ENCODE measurements at regions not wholly inside any gene's neighbourhood (a gene's known extent, or its start where the extent isn't known, plus 50 kb on each side); places are given as distances from the start of the nearest gene placed in this dataset.

GRCh38 chr12:125434936-125435443 lies 369.8 kb downstream of the AACS start:
- no peak for DNase-seq (ENCODE audit: low read depth)

- no peak for DNase-seq (ENCODE audit: low read depth)
These were observed 370.6 kb downstream of the AACS start for GRCh38 chr12:125435871-125436270.

- DNase-seq (ENCODE audit: low read depth): no peak
These were observed 371.5 kb downstream of the AACS start for GRCh38 chr12:125436686-125437085.

DNA sequence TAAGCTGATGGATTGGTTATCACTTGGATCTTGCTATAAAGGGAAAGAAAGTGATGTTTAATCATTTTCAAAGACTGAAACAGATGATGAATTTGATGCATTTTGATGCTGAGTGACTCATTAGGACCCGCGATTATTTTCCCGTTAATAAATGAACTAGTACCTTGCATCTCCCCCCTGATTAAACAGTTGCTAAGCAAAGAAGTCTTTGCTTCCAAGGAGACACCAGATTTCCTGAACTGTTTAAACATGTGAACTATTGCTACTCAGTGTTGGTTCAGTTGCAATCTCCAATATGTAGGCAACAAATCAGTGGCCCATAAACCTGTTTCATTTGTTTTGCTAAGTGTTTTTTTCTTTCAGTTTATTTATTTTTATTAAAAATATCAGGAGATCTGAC lies 375.2 kb downstream of the AACS start:
- no peak for DNase-seq (ENCODE audit: low read depth)

DNA sequence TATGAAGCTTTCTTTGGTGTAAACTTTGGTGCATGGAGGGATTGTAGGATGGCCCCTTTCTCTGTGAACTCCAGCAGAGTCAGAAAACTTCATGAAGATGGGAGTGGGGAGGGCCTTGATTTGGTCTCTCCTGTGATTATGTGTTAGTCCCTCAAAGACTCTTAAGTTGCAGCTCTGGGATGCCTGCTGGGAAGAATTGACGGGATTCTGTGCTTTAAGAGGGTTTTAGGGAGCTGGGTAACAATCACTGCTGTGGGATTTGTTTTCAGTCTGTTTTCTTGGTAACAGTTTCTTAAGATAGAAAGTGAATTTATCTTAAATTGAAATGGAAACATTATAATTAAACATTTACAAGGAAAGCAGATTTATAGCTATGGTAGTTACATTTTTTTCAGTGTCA lies 378.1 kb downstream of the AACS start:
- no peak for DNase-seq (ENCODE audit: low read depth)

- no peak for DNase-seq (ENCODE audit: low read depth)
These were observed 386.2 kb downstream of the AACS start for GRCh38 chr12:125451408-125451807.

GRCh38 chr12:125453751-125454150 lies 388.5 kb downstream of the AACS start:
- no peak for DNase-seq (ENCODE audit: low read depth)

- no peak for DNase-seq (ENCODE audit: low read depth)
These were observed 389.1 kb downstream of the AACS start for GRCh38 chr12:125454291-125454690.

DNA sequence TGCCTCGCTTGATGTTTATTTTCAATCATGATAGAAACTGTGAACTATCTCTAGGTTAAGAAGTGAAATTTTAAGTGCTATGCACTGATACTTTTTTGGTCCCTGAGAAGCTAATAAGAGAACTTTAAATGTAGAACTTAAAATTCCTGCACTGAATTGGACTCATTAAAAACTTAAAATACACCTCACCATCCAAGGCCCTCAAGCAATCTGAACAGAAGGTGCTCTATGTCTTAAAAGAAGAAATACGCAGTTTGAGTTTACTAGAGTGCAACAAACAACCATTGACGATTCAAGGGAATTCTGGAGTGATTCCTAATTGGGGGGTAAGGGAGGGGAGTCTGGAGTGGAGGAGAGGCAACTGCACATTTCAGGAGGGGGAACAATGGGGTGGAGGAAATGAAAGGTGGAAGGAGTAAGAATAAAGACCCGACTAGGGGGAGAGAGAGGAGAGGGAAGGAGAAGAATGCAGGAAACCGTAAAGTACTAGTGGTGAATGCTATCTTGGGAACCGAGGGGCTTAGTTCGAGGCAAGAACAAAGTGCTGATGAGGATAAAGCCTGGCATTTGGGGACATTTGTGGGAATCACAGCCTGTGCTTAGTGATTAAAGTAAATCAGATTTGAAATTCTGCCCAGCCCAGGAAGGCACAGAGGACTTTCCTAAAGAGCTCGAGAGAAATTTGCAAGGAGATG lies 389.7 kb downstream of the AACS start:
- no peak for DNase-seq (ENCODE audit: low read depth)

- no peak for DNase-seq (ENCODE audit: low read depth)
These were observed 390.3 kb downstream of the AACS start for GRCh38 chr12:125455556-125455955.

DNA sequence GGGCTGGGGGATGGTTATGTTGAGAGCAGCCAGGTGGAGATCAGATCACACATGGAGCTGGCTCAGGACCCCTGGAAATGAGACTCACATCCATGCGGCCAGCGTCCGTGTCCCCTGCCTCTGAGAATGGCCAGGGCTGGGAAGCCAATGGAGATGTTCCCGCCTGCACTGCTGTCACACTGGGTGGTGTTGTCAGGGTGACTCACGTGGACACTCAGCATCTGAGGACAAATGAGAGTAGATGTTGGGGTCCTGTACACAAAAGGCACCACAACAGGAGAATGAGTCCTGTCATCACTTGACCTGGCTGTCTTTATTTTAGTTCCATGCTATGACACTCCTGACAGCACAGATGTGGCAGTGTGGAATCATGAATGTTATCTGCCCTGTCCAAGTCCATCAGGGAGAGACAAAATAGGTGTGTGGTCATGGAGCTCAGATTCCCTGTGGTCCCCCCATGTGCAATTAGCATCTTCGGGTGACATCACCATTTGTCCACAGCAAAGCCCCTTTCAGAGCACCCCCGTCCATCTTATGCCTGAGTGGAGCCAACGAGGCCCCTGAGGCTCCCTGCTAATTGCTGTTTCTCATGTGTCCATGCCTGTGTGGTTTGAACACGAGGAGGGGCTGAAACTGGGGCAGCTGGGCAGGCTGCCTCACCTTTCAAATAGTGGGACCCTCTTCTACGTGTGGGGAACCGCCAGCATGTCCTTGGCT lies 393.5 kb downstream of the AACS start:
- DNase-seq (ENCODE audit: low read depth): no peak

- no peak for DNase-seq (ENCODE audit: low read depth)
These were observed 396.6 kb downstream of the AACS start for GRCh38 chr12:125461831-125462230.

DNA sequence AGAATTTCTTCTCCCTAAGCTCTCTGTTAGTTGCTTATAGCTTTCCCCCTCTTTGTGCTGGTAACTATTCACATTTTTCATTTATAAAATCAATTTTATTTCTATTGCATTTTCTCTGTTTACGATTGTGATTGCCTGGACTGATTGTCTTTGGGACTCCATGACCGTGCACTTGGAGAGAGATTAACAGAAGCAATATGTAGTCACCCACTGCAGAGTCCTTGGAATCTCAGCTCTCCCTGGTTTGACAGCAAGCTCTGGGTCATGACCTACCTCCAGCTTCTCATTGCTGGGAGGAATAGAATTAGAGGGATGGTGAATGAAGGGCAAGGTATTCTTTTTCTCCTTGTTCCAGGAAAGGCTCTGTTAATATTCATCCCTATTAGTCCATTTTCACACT lies 398.2 kb downstream of the AACS start:
- DNase-seq (ENCODE audit: low read depth): no peak

DNA sequence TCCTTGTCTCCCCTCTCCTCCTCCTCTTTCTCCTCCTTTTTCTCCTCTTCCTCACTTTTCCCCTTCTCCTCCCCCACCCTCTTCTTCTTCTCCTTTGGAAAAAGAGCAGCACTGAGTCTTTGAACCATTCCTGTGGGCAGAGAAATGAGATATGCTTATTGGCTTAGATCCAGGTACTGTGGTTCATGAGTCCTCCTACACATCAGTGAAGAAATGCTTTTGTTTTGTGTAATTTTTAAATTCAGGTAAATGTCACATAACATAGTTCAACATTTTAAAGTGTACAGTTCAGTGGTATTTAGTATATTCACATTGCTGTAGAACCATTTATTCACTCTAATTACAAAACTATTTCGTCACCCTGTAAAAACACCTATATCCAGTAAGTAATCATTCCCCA lies 402.1 kb downstream of the AACS start:
- DNase-seq (ENCODE audit: low read depth): no peak

GRCh38 chr12:125469683-125470082 lies 404.4 kb downstream of the AACS start:
- no peak for DNase-seq (ENCODE audit: low read depth)

GRCh38 chr12:125470838-125471783 lies 405.9 kb downstream of the AACS start:
- no peak for DNase-seq (ENCODE audit: low read depth)

GRCh38 chr12:125473501-125473900 lies 408.3 kb downstream of the AACS start:
- DNase-seq (ENCODE audit: low read depth): no peak

- no peak for DNase-seq (ENCODE audit: low read depth)
These were observed 422.1 kb downstream of the AACS start for GRCh38 chr12:125487336-125487735.

- DNase-seq (ENCODE audit: low read depth): no peak
These were observed 426.3 kb downstream of the AACS start for GRCh38 chr12:125491553-125491952.

DNA sequence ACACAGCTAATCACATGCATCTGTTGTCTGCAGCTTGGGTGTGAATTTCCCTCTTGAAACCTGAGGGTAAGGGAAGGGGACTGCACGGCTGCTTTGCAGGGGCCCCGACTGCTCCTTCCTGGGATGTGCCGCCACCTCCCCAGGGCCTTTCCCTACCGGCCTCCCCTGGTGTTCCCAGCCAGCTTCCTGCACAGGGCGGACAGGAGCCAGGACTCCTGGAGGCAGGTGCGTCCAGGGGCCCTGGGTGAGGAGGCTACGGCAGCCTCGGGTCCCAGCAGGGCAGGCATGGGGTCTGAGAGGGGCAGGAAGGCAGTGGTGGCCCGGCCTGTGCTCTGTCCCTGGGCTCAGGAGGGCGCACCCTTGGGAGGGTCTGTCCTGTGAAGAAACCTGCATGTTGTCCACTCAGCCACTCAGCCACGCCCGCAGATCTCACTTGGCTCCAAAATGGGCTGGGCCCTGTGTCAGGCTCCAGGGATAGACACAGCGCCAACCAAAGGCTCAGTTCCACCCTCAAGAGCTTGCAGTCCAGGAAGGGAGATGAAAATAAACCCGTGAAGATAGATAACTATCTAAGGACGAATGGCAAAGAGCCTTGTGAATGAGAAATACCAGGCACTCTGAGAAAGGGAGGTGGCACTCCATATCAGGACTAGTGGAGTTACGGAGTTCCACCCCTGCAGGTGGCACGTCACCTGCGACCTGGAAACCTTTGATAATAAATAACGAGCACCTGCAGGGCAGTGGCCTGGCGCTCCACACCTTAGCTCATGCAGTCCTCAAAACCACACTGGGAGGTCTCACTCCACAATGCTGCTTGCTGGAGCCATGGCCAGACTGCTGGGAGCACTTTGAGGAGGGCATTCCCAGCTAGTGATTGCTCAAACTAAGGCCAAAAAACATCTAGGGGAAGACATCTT lies 427.4 kb downstream of the AACS start:
- DNase-seq (ENCODE audit: low read depth): no peak

DNA sequence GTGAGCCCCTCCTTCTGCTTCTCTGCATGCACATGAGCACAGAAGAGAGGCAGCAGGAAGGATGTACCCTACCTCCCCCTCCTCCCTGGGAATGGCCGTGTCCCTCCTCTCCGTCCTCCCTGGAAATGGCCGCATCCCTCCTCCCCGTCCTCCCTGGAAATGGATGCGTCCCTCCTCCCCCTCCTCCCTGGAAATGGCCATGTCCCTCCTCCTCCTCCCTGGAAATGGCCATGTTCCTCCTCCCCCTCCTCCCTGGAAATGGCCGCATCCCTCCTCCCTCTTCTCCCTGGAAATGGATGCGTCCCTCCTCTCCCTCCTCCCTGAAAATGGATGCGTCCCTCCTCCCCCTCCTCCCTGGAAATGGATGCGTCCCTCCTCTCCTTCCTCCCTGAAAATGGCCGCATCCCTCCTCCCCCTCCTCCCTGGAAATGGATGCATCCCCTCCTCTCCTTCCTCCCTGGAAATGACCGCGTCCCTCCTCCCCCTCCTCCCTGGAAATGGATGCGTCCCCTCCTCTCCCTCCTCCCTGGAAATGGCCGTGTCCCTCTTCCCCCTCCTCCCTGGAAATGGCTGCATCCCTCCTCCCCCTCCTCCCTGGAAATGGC lies 428.6 kb downstream of the AACS start:
- DNase-seq (ENCODE audit: low read depth): no peak

Measured in GM04504 (cell line).